ENCODE measurements at regions not wholly inside any gene's neighbourhood (a gene's known extent, or its start where the extent isn't known, plus 50 kb on each side); places are given as distances from the start of the nearest gene placed in this dataset.

DNA sequence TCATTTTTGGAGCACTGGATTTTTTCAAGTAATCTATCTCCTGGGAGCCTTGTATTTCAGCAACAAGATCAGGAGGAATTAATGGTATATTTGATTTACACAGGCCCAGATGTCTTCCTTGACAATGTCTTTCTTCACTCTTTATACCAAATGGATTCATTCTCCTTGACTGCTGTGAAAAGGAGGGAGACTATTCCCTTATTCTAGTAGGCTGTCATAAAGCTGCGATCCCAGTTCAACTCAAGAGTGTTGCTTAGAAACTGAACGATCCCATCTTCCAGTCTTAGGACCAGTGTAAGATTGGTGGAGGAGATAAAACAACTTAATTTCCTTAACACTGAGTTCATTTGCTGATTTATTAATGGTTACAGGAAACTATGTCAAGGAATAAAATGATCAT, 119.4 kb upstream of the ROBO1 start:
- DNase-seq, result no peak

- no peak for DNase-seq
Measured at GRCh38 chr3:79886204-79886603, 118.4 kb upstream of the ROBO1 start.

- DNase-seq, result no peak
Measured at GRCh38 chr3:79885407-79885806, 117.6 kb upstream of the ROBO1 start.

- DNase-seq, result no peak
Measured at GRCh38 chr3:79884354-79884753, 116.6 kb upstream of the ROBO1 start.

GRCh38 chr3:79881431-79881830, 113.6 kb upstream of the ROBO1 start:
- no peak for DNase-seq

- DNase-seq, result no peak
Measured at GRCh38 chr3:79878708-79879107, 110.9 kb upstream of the ROBO1 start.

- DNase-seq, result no peak
Measured at GRCh38 chr3:79874646-79875045, 106.8 kb upstream of the ROBO1 start.

DNA sequence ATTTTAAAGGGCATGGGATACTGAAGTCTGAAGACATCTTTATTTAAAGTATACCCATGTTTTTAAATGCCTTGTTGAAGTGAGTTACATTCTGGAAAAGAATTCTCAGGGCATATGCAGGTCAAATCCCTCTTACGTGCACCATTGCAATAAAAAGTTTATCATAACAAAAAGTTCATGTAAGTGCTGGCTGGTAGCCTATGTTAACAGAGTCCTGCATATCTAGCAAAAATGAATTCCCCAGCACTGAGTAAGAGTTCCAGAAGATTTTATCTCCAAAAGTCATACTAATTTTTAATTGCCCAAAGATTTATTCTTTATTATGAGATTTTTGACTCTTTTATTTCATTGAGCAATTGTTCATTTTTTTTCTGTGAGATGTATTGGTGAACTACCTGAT, 104.7 kb upstream of the ROBO1 start:
- no peak for DNase-seq

GRCh38 chr3:79871656-79872055, 103.9 kb upstream of the ROBO1 start:
- no peak for DNase-seq

DNA sequence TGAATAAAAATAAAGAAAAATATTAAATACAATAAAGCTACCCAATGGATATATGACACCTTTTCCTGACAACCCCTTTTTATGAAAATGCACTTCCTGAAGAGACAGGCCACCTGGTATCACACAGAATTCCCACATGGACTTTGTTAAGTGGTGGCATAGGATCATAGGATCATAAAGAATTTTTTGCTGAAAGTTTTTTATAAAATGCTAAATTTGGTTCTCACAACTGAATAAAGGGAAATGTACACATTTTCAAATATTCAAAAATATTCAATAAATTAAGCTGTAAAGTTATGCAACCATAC, 102.5 kb upstream of the ROBO1 start:
- no peak for DNase-seq

DNA sequence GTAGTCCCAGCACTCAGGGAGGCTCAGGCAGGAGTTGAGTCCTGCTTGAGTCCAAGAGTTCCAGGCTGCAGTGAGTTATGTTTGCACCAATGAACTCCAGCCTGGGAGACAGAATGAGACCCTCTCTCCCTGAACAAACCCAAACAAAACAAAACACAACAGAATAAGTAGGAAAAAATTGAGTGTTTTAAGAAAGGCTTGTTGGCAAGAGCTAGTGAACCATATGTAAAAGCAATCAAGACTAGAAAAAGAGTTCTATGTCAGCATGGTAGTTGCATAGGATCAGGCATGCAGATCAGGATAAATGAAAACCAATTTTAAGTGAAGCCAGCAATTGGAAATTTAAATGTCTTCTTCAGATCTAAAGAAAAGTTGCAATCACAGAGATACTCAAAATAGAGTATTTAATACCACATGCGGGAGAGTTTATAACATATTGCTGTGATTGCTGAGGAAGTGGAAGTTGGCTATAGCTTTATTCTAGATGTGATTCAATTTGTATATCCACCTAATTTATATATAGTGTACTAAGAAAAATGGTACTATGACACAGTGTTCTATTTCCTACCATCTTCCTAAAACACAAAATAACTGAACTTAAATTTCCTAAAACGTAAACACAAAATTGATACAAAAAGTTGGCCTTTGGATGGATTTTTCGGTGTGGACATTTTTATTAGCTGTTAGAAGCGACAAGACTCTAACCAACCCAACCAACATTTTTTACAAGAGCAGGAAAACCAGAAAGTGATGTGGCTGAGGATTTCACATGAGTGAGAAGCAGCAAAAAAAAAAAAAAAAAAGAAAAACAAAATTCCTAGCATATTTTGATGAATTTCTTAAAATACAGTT, 101.9 kb upstream of the ROBO1 start:
- DNase-seq, result no peak

DNA sequence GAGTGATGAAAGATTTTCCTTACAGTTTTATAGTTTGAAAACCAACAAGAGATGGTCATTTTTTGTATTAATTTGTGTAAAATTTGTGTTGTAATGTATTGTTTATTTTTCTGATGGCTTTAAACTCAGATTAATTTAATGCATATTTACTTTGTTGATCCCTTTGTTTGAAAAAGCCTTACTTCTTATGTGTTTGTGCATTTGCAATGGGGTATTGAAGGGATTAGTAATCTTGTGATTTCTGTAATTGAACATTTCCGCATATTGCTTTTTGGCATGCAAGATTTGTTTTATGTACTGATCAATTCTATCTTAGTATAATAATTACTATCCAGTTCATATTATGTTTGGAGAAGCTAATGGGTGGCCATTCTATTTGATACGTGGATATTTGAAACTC, 98.4 kb upstream of the ROBO1 start:
- DNase-seq, result no peak

DNA sequence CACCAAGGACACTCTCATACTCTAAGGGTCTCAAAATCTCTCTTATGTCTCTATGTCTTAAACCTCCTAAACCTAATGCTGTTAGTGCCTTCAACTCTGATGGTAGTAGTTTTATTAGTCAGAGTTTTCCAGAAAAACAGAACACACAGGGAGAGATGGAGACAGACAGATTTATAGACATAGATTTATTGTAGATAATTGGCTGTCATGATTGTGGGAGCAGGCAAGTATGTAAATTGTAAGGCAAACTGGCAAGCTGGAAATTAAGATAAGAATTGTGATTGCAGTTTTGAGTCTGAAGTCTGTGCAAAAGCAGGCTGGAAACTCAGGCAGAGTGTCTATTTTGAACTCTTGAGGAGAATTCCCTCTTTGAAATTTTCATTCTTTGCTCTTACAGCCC, 96.3 kb upstream of the ROBO1 start:
- DNase-seq, result no peak

DNA sequence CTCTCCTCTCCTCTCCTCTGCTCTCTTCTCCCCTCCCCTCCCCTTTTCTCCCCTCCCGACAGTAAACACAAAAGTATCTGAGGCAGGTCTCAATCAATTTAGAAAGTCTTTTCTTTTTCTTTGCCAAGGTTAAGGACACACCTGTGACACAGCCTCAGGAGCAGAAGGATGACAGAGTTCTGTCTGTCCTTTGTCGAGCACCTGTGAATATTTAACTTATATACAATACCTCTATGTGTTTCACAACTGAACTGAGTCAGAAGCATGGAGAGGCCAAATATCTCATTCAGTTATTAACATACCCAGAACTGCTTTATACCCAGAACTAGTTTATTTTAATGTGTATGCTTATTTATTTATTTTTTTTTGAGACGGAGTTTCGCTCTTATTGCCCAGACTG, 81.1 kb upstream of the ROBO1 start:
- DNase-seq, result no peak

DNA sequence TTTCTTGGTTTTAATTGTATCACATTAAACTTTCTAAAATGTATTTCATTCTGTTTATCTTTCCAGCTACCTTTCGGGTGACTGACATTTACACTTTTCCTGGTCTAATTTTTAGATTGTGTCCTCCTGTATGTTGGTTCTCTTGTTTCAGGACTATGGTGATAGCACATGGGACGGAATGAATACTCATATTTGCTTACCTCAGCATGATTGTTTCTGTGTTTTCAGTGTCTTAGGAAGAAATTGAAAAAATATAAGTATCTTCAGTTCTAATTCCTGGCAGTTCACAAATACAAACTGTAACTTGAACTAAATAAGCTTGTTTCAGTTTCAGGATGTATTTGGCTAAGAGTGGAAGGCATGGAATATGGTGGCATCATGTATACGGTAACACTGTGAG, 80.1 kb upstream of the ROBO1 start:
- DNase-seq, result no peak

GRCh38 chr3:79846148-79846933, 78.5 kb upstream of the ROBO1 start:
- no peak for DNase-seq

- no peak for DNase-seq
Measured at GRCh38 chr3:79845546-79845945, 77.7 kb upstream of the ROBO1 start.

DNA sequence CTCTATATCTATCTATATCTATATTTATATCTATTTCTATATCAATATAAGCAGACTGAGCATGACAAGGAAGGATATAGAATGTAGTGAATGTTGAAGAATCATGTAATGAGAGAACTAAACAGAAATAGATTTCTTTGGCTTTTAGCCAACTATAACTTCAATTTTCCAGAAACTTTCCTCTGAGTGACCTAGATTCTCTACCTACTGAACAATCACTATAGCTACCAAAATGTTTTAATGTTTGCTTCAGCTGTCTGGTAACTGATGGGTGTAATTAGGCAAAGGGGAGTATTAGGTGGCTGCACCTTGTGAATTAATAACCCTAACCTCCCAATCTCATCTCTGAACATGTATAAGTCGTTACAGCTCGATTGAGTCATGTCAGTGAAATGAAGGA, 76.4 kb upstream of the ROBO1 start:
- no peak for DNase-seq

GRCh38 chr3:79843180-79843579, 75.4 kb upstream of the ROBO1 start:
- no peak for DNase-seq

DNA sequence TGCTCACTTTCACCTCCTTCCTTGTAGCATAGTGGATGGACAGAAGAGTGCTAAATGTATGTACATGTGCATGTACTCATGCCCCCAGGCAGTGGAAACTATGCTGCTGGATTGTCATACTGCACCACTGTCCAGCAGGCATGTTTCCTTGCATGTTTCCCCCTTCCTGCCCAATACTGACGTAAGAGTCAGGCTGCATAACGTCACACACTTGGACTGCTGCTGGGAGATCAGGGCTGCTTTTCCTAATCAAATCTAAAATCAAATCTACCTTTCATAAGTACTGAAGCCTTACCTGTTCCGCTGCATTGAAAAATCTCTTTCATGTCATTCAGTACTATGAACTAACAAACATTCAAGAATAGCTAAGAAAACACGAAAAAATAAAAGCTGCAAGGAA, 67.9 kb upstream of the ROBO1 start:
- DNase-seq, result no peak

DNA sequence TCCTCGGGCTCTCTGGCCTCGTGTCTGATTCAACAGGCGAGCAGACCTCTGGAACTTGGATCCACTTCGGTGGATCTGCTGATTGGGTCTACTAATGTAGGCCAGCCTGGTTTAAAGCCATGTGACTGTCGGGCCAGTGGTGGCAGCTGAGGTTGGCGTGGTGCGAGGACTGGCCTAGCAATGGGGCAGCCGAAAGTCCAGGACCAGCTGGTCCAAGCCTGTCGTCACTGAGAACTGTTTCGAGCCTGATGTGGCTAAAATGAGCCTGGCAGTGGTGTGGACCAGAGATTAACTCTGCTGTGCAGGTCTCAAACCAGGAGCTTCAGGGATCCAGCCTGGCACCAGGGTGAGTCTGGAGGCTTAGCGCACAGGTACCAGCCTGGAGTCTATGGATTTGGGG, 56.4 kb upstream of the ROBO1 start:
- DNase-seq, result no peak

DNA sequence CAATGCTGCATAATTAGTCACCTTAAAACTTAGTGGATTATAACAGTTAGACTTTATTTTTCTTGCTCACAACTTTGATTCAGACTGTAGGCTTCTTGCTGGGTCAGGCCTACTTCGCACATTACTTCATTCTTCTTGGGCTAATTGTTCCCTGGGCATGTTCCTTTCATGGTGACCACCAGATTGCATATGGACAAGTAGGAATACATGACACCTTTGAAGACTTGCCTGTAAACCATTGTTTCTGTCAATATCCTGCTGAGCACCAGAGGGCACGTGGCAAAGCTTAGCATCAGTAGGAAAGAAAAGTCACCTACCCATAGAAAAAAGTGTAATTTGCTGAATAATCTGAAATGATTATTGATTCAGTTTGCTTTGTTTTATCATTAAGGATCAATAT, 54.3 kb upstream of the ROBO1 start:
- DNase-seq, result no peak

GRCh38 chr3:79820089-79820488, 52.3 kb upstream of the ROBO1 start:
- no peak for DNase-seq
